GM12878 (cell line): ENCODE measurements at regions not wholly inside any gene's neighbourhood (a gene's known extent, or its start where the extent isn't known, plus 50 kb on each side); places are given as distances from the start of the nearest gene placed in this dataset.

Experiments
- ATF3 ChIP-seq: IDR thresholded peaks from 2 replicates; pipeline ENCODE4 v1.6.1; 2011; ENCODE audit warnings: low read depth, mild to moderate bottlenecking, low read length, moderate library complexity, borderline replicate concordance; ENCODE audit errors: extremely low read depth
- CEBPB ChIP-seq, 2 experiments: fragments of 150-350 bp in 1 of 2; IDR thresholded peaks; 2 replicates each; pipeline ENCODE4 v1.6.1; 2012 to 2014; ENCODE audit warnings: low read depth in 2 of 2, low read length in 2 of 2, borderline replicate concordance in 1 of 2, inconsistent platforms in 1 of 2
- CHD2 ChIP-seq: IDR thresholded peaks from 2 replicates; pipeline ENCODE4 v1.6.1; 2011; ENCODE audit warnings: low read depth, low read length, improper control_type of control experiment, borderline replicate concordance
- CREB1 ChIP-seq: IDR thresholded peaks from 2 replicates; pipeline ENCODE4 v1.6.1; 2012; ENCODE audit warnings: low read depth, mild to moderate bottlenecking, inconsistent platforms
- CTCF ChIP-seq, 3 experiments: IDR thresholded peaks in 2 of 3; conservative IDR thresholded peaks in 1 of 3; 2 replicates each; pipeline ENCODE4 v1.5.1; 2011; ENCODE audit warnings: low read depth in 3 of 3, low read length in 3 of 3, mild to moderate bottlenecking in 3 of 3, control low read depth in 2 of 3, moderate library complexity in 2 of 3, inconsistent platforms in 1 of 3, mixed read lengths in 1 of 3; ENCODE audit not compliant: control insufficient read depth in 2 of 3, insufficient read depth in 1 of 3; ENCODE audit errors: extremely low read depth in 1 of 3
- E2F8 ChIP-seq: fragments of 450-650 bp; IDR thresholded peaks from 2 replicates; pipeline ENCODE4 v1.6.1; 2018; ENCODE audit warnings: mild to moderate bottlenecking, low read depth, moderate library complexity; ENCODE audit not compliant: partially characterized antibody
- ELK1 ChIP-seq: IDR thresholded peaks from 2 replicates; pipeline ENCODE4 v1.6.1; 2012; ENCODE audit warnings: low read depth, low read length, improper control_type of control experiment
- GATAD2B ChIP-seq: fragments of 450-650 bp; conservative IDR thresholded peaks from 2 replicates; pipeline ENCODE4 v1.6.1; 2017; ENCODE audit warnings: low read depth, mild to moderate bottlenecking, moderate library complexity
- RAD21 ChIP-seq: IDR thresholded peaks from 2 replicates; pipeline ENCODE4 v1.6.1; 2011; ENCODE audit warnings: mild to moderate bottlenecking, low read depth, low read length, moderate library complexity; ENCODE audit not compliant: insufficient read depth
- SMARCA5 ChIP-seq: fragments of 450-650 bp; IDR thresholded peaks from 2 replicates; pipeline ENCODE4 v1.6.1; 2017; ENCODE audit warnings: mild to moderate bottlenecking
- SMC3 ChIP-seq: IDR thresholded peaks from 2 replicates; pipeline ENCODE4 v1.6.1; 2011; ENCODE audit warnings: low read length, improper control_type of control experiment, borderline replicate concordance
- SPI1 ChIP-seq: IDR thresholded peaks from 2 replicates; pipeline ENCODE4 v1.6.1; 2011; ENCODE audit warnings: low read depth, mild to moderate bottlenecking, low read length, moderate library complexity, borderline replicate concordance; ENCODE audit not compliant: insufficient read depth
- TAF1 ChIP-seq: IDR thresholded peaks from 2 replicates; pipeline ENCODE4 v1.6.1; 2011; ENCODE audit warnings: mild to moderate bottlenecking, low read depth, low read length, borderline replicate concordance
- TF ChIP-seq, protein P1 (sequence below): IDR thresholded peaks from 2 replicates; pipeline ENCODE4 v1.6.1; 2011; ENCODE audit warnings: mild to moderate bottlenecking, low read depth, low read length, moderate library complexity; ENCODE audit not compliant: insufficient replicate concordance

GRCh38 chr6:109271622-109272021 lies 110.6 kb downstream of the CD164 start:
- TF ChIP-seq CTCF (IDR thresholded peaks at IDR 0.05 in 2 of 3, conservative IDR thresholded peaks at IDR 0.05 in 1 of 3; ENCODE audit: control insufficient read depth in 2 of 3, extremely low read depth in 1 of 3, insufficient read depth in 1 of 3, low read depth in 3 of 3, low read length in 3 of 3) (no peak), GATAD2B (no peak), CEBPB (IDR thresholded peaks at IDR 0.05; ENCODE audit: borderline replicate concordance in 1 of 2, low read depth in 2 of 2, low read length in 2 of 2) (no peak), SMARCA5 (no peak), CREB1 (no peak), TAF1 (no peak), SMC3 (no peak), ELK1 (no peak), SPI1 (no peak), ATF3 (no peak), CHD2 (no peak), RAD21 (no peak), E2F8 (no peak)
- TF ChIP-seq, protein P1, sequence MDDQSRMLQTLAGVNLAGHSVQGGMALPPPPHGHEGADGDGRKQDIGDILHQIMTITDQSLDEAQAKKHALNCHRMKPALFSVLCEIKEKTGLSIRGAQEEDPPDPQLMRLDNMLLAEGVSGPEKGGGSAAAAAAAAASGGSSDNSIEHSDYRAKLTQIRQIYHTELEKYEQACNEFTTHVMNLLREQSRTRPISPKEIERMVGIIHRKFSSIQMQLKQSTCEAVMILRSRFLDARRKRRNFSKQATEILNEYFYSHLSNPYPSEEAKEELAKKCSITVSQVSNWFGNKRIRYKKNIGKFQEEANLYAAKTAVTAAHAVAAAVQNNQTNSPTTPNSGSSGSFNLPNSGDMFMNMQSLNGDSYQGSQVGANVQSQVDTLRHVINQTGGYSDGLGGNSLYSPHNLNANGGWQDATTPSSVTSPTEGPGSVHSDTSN = no peak
